GM23338 (cell line): ENCODE measurements at regions not wholly inside any gene's neighbourhood (a gene's known extent, or its start where the extent isn't known, plus 50 kb on each side); places are given as distances from the start of the nearest gene placed in this dataset.

Experiments
- ATAC-seq: fragments of 200-7000 bp; cut with Tn5 transposase; 3 replicates; pipeline ENCODE4 v1.9.1; 2020
- DNase-seq: peaks from one replicate; pipeline ENCODE4 v3.0.0-alpha.2; 2015; ENCODE audit warnings: low spot score
- H2AFZ ChIP-seq: fragments of 200-600 bp; sonication (generic); 2 replicates; pipeline ENCODE4 v1.8.0; 2016; ENCODE audit warnings: antibody characterized with exemption, mild to moderate bottlenecking, moderate library complexity
- H3F3A ChIP-seq: fragments of 200-600 bp; sonication (generic); replicated peaks from 2 replicates; pipeline ENCODE4 v1.8.0; 2017; ENCODE audit warnings: antibody characterized with exemption, mixed run types, low read depth
- H3K27ac ChIP-seq: fragments of 200-600 bp; sonication (generic); 2 replicates; pipeline ENCODE4 v1.6.1; 2016; ENCODE audit warnings: low read depth
- H3K27me3 ChIP-seq: fragments of 200-600 bp; sonication (generic); 2 replicates; pipeline ENCODE4 v1.8.0; 2016; ENCODE audit warnings: mild to moderate bottlenecking, mixed run types, moderate library complexity; ENCODE audit not compliant: insufficient read depth
- H3K36me3 ChIP-seq: fragments of 200-600 bp; sonication (generic); 2 replicates; pipeline ENCODE4 v1.8.0; 2016; ENCODE audit warnings: mild to moderate bottlenecking; ENCODE audit not compliant: insufficient read depth
- H3K4me1 ChIP-seq: fragments of 200-600 bp; sonication (generic); 2 replicates; pipeline ENCODE4 v1.8.0; 2016; ENCODE audit warnings: mild to moderate bottlenecking, moderate library complexity; ENCODE audit not compliant: insufficient read depth
- H3K4me2 ChIP-seq: fragments of 200-600 bp; sonication (generic); 2 replicates; pipeline ENCODE4 v1.7.1; 2017; ENCODE audit warnings: mixed run types
- H3K4me3 ChIP-seq: fragments of 200-600 bp; sonication (generic); 2 replicates; pipeline ENCODE4 v1.6.1; 2016; ENCODE audit warnings: mixed run types
- H3K79me2 ChIP-seq: fragments of 200-600 bp; sonication (generic); replicated peaks from 2 replicates; pipeline ENCODE4 v1.8.0; 2017; ENCODE audit warnings: mild to moderate bottlenecking; ENCODE audit not compliant: insufficient read depth
- H3K9me2 ChIP-seq: fragments of 200-600 bp; sonication (generic); 2 replicates; pipeline ENCODE4 v1.8.0; 2017; ENCODE audit not compliant: insufficient read depth
- H4K20me1 ChIP-seq: fragments of 200-600 bp; sonication (generic); replicated peaks from 2 replicates; pipeline ENCODE4 v1.8.0; 2017; ENCODE audit warnings: mild to moderate bottlenecking; ENCODE audit not compliant: insufficient read depth
- H3K27ac Mint-ChIP-seq: 2 replicates; pipeline ENCODE4 v1.8.0; 2020; ENCODE audit warnings: inconsistent platforms, mild to moderate bottlenecking, moderate library complexity, mixed read lengths
- H3K27me3 Mint-ChIP-seq: 3 replicates; pipeline ENCODE4 v1.8.0; 2022; ENCODE audit warnings: low read depth, mild to moderate bottlenecking, moderate library complexity, mixed read lengths, inconsistent platforms; ENCODE audit not compliant: insufficient read depth, poor library complexity
- H3K36me3 Mint-ChIP-seq: 3 replicates; pipeline ENCODE4 v1.8.0; 2021; ENCODE audit warnings: low read depth, mild to moderate bottlenecking, inconsistent platforms, moderate library complexity, mixed read lengths
- H3K4me1 Mint-ChIP-seq: 3 replicates; pipeline ENCODE4 v1.8.0; 2020; ENCODE audit warnings: mild to moderate bottlenecking, inconsistent platforms, mixed read lengths
- H3K4me3 Mint-ChIP-seq: 3 replicates; pipeline ENCODE4 v1.8.0; 2021; ENCODE audit warnings: moderate library complexity, mild to moderate bottlenecking, inconsistent platforms, mixed read lengths
- H3K9me3 Mint-ChIP-seq: 3 replicates; pipeline ENCODE4 v1.8.0; 2020; ENCODE audit warnings: moderate library complexity, mild to moderate bottlenecking, inconsistent platforms, mixed read lengths
- CREB1 ChIP-seq: fragments of 250-450 bp; sonication (Bioruptor Pico); IDR thresholded peaks from 2 replicates; pipeline ENCODE4 v1.5.0; 2020; ENCODE audit warnings: low read depth, mild to moderate bottlenecking, moderate library complexity
- EZH2 ChIP-seq: fragments of 200-600 bp; sonication (generic); IDR thresholded peaks from one replicate; pipeline ENCODE4 v1.8.0; 2017; ENCODE audit warnings: antibody characterized with exemption, mild to moderate bottlenecking, low read depth; ENCODE audit not compliant: unreplicated experiment
- EZH2phosphoT487 ChIP-seq: fragments of 200-600 bp; sonication (generic); IDR thresholded peaks from one replicate; pipeline ENCODE4 v1.8.1; 2018; ENCODE audit warnings: antibody characterized with exemption; ENCODE audit not compliant: unreplicated experiment
- NANOG ChIP-seq: IDR thresholded peaks from 2 replicates; pipeline ENCODE4 v1.6.1; 2016; ENCODE audit warnings: antibody characterized with exemption, borderline replicate concordance
- REST ChIP-seq: IDR thresholded peaks from one replicate; pipeline ENCODE4 v1.6.1; 2018; ENCODE audit warnings: antibody characterized with exemption; ENCODE audit not compliant: unreplicated experiment
- STAT1 ChIP-seq: IDR thresholded peaks from one replicate; pipeline ENCODE4 v1.6.1; 2016; ENCODE audit warnings: antibody characterized with exemption; ENCODE audit not compliant: unreplicated experiment
- TF ChIP-seq, protein P1 (sequence below): IDR thresholded peaks from 2 replicates; pipeline ENCODE4 v1.6.1; 2016; ENCODE audit warnings: antibody characterized with exemption

GRCh38 chr4:127143460-127144195, 489.1 kb upstream of the INTU start:
- DNase-seq (no peak), ATAC-seq (no peak)
- Histone ChIP-seq H3K9me2 (no peaks in the 10 kb centered on the region; the same call in 1 of the 2 replicates), H3K36me3 (no peaks in the 10 kb centered on the region), H3K4me2 (no peak overlapping the region), H3F3A (no peaks in the 10 kb centered on the region), H2AFZ (no peak overlapping the region), H3K27ac (no peak overlapping the region), H3K27me3 (no peaks in the 10 kb centered on the region), H3K4me3 (no peak overlapping the region), H3K4me1 (no peaks in the 10 kb centered on the region), H3K79me2 (no peaks in the 10 kb centered on the region), H4K20me1 (no peaks in the 10 kb centered on the region)
- H3K4me1 Mint-ChIP-seq: no peaks in the 10 kb centered on the region
- H3K36me3 Mint-ChIP-seq: no peaks in the 10 kb centered on the region
- H3K9me3 Mint-ChIP-seq: no peaks in the 10 kb centered on the region
- H3K4me3 Mint-ChIP-seq: no peak overlapping the region
- H3K27me3 Mint-ChIP-seq: no peaks in the 10 kb centered on the region
- TF ChIP-seq NANOG: no peak
- no peak for TF ChIP-seq STAT1
- TF ChIP-seq CREB1: no peak
- no peak for TF ChIP-seq REST
- TF ChIP-seq EZH2: no peak
- TF ChIP-seq, protein P1, sequence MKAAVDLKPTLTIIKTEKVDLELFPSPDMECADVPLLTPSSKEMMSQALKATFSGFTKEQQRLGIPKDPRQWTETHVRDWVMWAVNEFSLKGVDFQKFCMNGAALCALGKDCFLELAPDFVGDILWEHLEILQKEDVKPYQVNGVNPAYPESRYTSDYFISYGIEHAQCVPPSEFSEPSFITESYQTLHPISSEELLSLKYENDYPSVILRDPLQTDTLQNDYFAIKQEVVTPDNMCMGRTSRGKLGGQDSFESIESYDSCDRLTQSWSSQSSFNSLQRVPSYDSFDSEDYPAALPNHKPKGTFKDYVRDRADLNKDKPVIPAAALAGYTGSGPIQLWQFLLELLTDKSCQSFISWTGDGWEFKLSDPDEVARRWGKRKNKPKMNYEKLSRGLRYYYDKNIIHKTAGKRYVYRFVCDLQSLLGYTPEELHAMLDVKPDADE: no peak
- H3K27ac Mint-ChIP-seq: no peak overlapping the region

GRCh38 chr4:127145006-127145540, 487.7 kb upstream of the INTU start:
- H3F3A ChIP-seq: no peaks in the 10 kb centered on the region
- H3K79me2 ChIP-seq: no peaks in the 10 kb centered on the region
- no peaks in the 10 kb centered on the region for H3K4me1 ChIP-seq
- H3K27ac ChIP-seq: no peak overlapping the region
- H3K36me3 Mint-ChIP-seq: no peaks in the 10 kb centered on the region
- no peak overlapping the region for H3K4me3 ChIP-seq
- ATAC-seq (no peak), DNase-seq (no peak)
- no peaks in the 10 kb centered on the region; the same call in 1 of the 2 replicates for H3K9me2 ChIP-seq
- H3K27me3 ChIP-seq: no peaks in the 10 kb centered on the region
- H3K36me3 ChIP-seq: no peaks in the 10 kb centered on the region
- H4K20me1 ChIP-seq: no peaks in the 10 kb centered on the region
- no peak overlapping the region for H3K4me3 Mint-ChIP-seq
- H3K27me3 Mint-ChIP-seq: no peaks in the 10 kb centered on the region
- no peaks in the 10 kb centered on the region for H3K4me1 Mint-ChIP-seq
- H3K4me2 ChIP-seq: no peak overlapping the region
- H2AFZ ChIP-seq: no peak overlapping the region
- H3K9me3 Mint-ChIP-seq: no peaks in the 10 kb centered on the region
- no peak for TF ChIP-seq EZH2phosphoT487
- no peak for TF ChIP-seq STAT1
- no peak for TF ChIP-seq CREB1
- no peak for TF ChIP-seq REST
- TF ChIP-seq EZH2: no peak
- no peak overlapping the region for H3K27ac Mint-ChIP-seq
